ENCODE measurements at regions not wholly inside any gene's neighbourhood (a gene's known extent, or its start where the extent isn't known, plus 50 kb on each side); places are given as distances from the start of the nearest gene placed in this dataset.

- DNase-seq = no peak
Observed at GRCh38 chr4:3853388-3854035, 87.3 kb downstream of the ADRA2C start.

GRCh38 chr4:3854661-3855060, 88.5 kb downstream of the ADRA2C start:
- DNase-seq = no peak

GRCh38 chr4:3855646-3856045, 89.5 kb downstream of the ADRA2C start:
- no peak for DNase-seq

- no peak for DNase-seq
Observed at GRCh38 chr4:3856604-3857204, 90.5 kb downstream of the ADRA2C start.

- DNase-seq = no peak
Observed at GRCh38 chr4:3857269-3857926, 91.2 kb downstream of the ADRA2C start.

- DNase-seq = no peak
Observed at GRCh38 chr4:3858046-3858730, 92.0 kb downstream of the ADRA2C start.

- DNase-seq = no peak
Observed at GRCh38 chr4:3858765-3859388, 92.7 kb downstream of the ADRA2C start.

GRCh38 chr4:3859571-3859970, 93.4 kb downstream of the ADRA2C start:
- no peak for DNase-seq

GRCh38 chr4:3860061-3860912, 94.1 kb downstream of the ADRA2C start:
- DNase-seq = no peak

- DNase-seq = no peak
Observed at GRCh38 chr4:3860913-3861636, 94.9 kb downstream of the ADRA2C start.

- DNase-seq = no peak
Observed at GRCh38 chr4:3861720-3862639, 95.8 kb downstream of the ADRA2C start.

GRCh38 chr4:3862640-3863420, 96.6 kb downstream of the ADRA2C start:
- no peak for DNase-seq

GRCh38 chr4:3863841-3864741, 97.9 kb downstream of the ADRA2C start:
- no peak for DNase-seq

- DNase-seq = no peak
Observed at GRCh38 chr4:3864742-3865721, 98.8 kb downstream of the ADRA2C start.

GRCh38 chr4:3865986-3866812, 100.0 kb downstream of the ADRA2C start:
- DNase-seq = no peak

GRCh38 chr4:3866813-3867129, 100.6 kb downstream of the ADRA2C start:
- DNase-seq = no peak

Measured in SHP77 (cell line).